Fibroblast of lung (primary cell): ENCODE measurements at regions not wholly inside any gene's neighbourhood (a gene's known extent, or its start where the extent isn't known, plus 50 kb on each side); places are given as distances from the start of the nearest gene placed in this dataset.

ENCODE experiments used
- DNase-seq, 2 donors: peaks; one replicate each; pipeline versions ENCODE4 v3.0.0 to v3.0.0-alpha.2; 2010; ENCODE audit warnings: low read depth in 2 of 2
- H2AFZ ChIP-seq: 2 replicates; pipeline ENCODE4 v1.5.1; 2012; ENCODE audit warnings: low read length, control low read depth, inconsistent platforms
- H3K27ac ChIP-seq: 2 replicates; pipeline ENCODE4 v1.5.1; 2011; ENCODE audit warnings: low read length, control low read depth; ENCODE audit not compliant: insufficient read depth
- H3K27me3 ChIP-seq: 2 replicates; pipeline ENCODE4 v1.5.1; 2011; ENCODE audit warnings: mild to moderate bottlenecking, low read length; ENCODE audit not compliant: control insufficient read depth, insufficient read depth
- H3K36me3 ChIP-seq: 2 replicates; pipeline ENCODE4 v1.5.1; 2011; ENCODE audit warnings: low read length; ENCODE audit not compliant: control insufficient read depth, insufficient read depth
- H3K4me1 ChIP-seq: 2 replicates; pipeline ENCODE4 v1.5.1; 2011; ENCODE audit warnings: low read length; ENCODE audit not compliant: control insufficient read depth, insufficient read depth; ENCODE audit errors: extremely low read depth
- H3K4me2 ChIP-seq: 2 replicates; pipeline ENCODE4 v1.5.1; 2011; ENCODE audit warnings: low read length, control low read depth; ENCODE audit not compliant: insufficient read depth; ENCODE audit errors: extremely low read depth
- H3K4me3 ChIP-seq, 4 experiments: fragments of 200-600 bp in 1 of 4; sonication (generic) in 1 of 4; replicated peaks in 1 of 4; 2 replicates each; pipeline ENCODE4 v1.5.1; 2011 to 2016; ENCODE audit warnings: low read length in 4 of 4, low read depth in 3 of 4, mild to moderate bottlenecking in 3 of 4, control low read depth in 2 of 4, inconsistent platforms in 1 of 4, mixed read lengths in 1 of 4; ENCODE audit not compliant: insufficient read depth in 1 of 4; ENCODE audit errors: control extremely low read depth in 1 of 4
- H3K79me2 ChIP-seq: 2 replicates; pipeline ENCODE4 v1.5.1; 2012; ENCODE audit warnings: mild to moderate bottlenecking, low read length, inconsistent platforms; ENCODE audit not compliant: control insufficient read depth, insufficient read depth
- H3K9ac ChIP-seq: 2 replicates; pipeline ENCODE4 v1.5.1; 2011; ENCODE audit warnings: mild to moderate bottlenecking, low read length, control low read depth; ENCODE audit not compliant: insufficient read depth
- H3K9me3 ChIP-seq: 2 replicates; pipeline ENCODE4 v1.5.1; 2012; ENCODE audit warnings: low read depth, low read length; ENCODE audit not compliant: control insufficient read depth, insufficient read depth
- H4K20me1 ChIP-seq: 2 replicates; pipeline ENCODE4 v1.5.1; 2011; ENCODE audit warnings: low read length; ENCODE audit not compliant: control insufficient read depth, insufficient read depth; ENCODE audit errors: extremely low read depth
- CTCF ChIP-seq, 2 donors: IDR thresholded peaks in 1 of 2; conservative IDR thresholded peaks in 1 of 2; 1 replicate in 1 of 2; 2 replicates in 1 of 2; pipeline ENCODE4 v1.5.1; 2011 to 2012; ENCODE audit warnings: low read length in 2 of 2, control low read depth in 1 of 2, inconsistent platforms in 1 of 2, low read depth in 1 of 2, mild to moderate bottlenecking in 1 of 2
- EZH2 ChIP-seq: IDR thresholded peaks from 2 replicates; pipeline ENCODE4 v1.5.1; 2012; ENCODE audit warnings: low read length, control low read depth, mild to moderate bottlenecking; ENCODE audit errors: missing control alignments

- Histone ChIP-seq H3K27me3 (no peaks in the 10 kb centered on the region), H3K4me3 (no peak overlapping the region), H3K4me2 (no peak overlapping the region), H3K4me1 (peaks cover 4% of the 10 kb centered on the region), H3K9ac (no peak overlapping the region), H3K36me3 (no peaks in the 10 kb centered on the region), H3K27ac (no peak overlapping the region), H4K20me1 (no peaks in the 10 kb centered on the region), H3K9me3 (no peaks in the 10 kb centered on the region), H2AFZ (no peak overlapping the region), H3K79me2 (no peaks in the 10 kb centered on the region)
- peak in 1 of 2 donors; percentile 26 for DNase-seq
- TF ChIP-seq EZH2 (no peak), CTCF (conservative IDR thresholded peaks at IDR 0.05 in 1 of 2, IDR thresholded peaks at IDR 0.05 in 1 of 2; ENCODE audit: low read depth in 1 of 2, low read length in 2 of 2) (no peak)
These were observed 281.5 kb upstream of the HTR2A start for GRCh38 chr13:47178090-47178950.

GRCh38 chr13:47175172-47175866, 278.5 kb upstream of the HTR2A start:
- Histone ChIP-seq H3K4me2 (peak overlapping the region; percentile 62), H3K4me1 (peaks cover 4% of the 10 kb centered on the region), H2AFZ (no peak overlapping the region), H3K27me3 (no peaks in the 10 kb centered on the region), H3K4me3 (no peak overlapping the region), H3K79me2 (no peaks in the 10 kb centered on the region), H4K20me1 (no peaks in the 10 kb centered on the region), H3K36me3 (no peaks in the 10 kb centered on the region), H3K27ac (no peak overlapping the region), H3K9ac (no peak overlapping the region), H3K9me3 (no peaks in the 10 kb centered on the region)
- TF ChIP-seq CTCF (conservative IDR thresholded peaks at IDR 0.05 in 1 of 2, IDR thresholded peaks at IDR 0.05 in 1 of 2; ENCODE audit: low read depth in 1 of 2, low read length in 2 of 2) (no peak), EZH2 (no peak)
- DNase-seq: peak; percentile 94 to 96

- no peaks in the 10 kb centered on the region for H3K9me3 ChIP-seq
- H3K4me1 ChIP-seq: peaks cover 4% of the 10 kb centered on the region
- no peak overlapping the region for H3K9ac ChIP-seq
- H3K36me3 ChIP-seq: no peaks in the 10 kb centered on the region
- H3K4me3 ChIP-seq: no peak overlapping the region
- peak in 1 of 2 donors; percentile 47 for DNase-seq
- H4K20me1 ChIP-seq: no peaks in the 10 kb centered on the region
- no peak overlapping the region for H3K4me2 ChIP-seq
- H3K27me3 ChIP-seq: no peaks in the 10 kb centered on the region
- TF ChIP-seq CTCF (conservative IDR thresholded peaks at IDR 0.05 in 1 of 2, IDR thresholded peaks at IDR 0.05 in 1 of 2; ENCODE audit: low read depth in 1 of 2, low read length in 2 of 2) (no peak), EZH2 (no peak)
- H3K79me2 ChIP-seq: no peaks in the 10 kb centered on the region
- no peak overlapping the region for H2AFZ ChIP-seq
- no peak overlapping the region for H3K27ac ChIP-seq
These were observed 274.1 kb upstream of the HTR2A start for GRCh38 chr13:47170971-47171370.
